Omental fat pad (tissue), 3 donors: ENCODE measurements at regions not wholly inside any gene's neighbourhood (a gene's known extent, or its start where the extent isn't known, plus 50 kb on each side); places are given as distances from the start of the nearest gene placed in this dataset.

Experiments used
- ATAC-seq: fragments of 150-250 bp; one replicate; pipeline ENCODE4 v1.9.1; 2016; ENCODE audit warnings: mild to moderate bottlenecking, moderate library complexity; ENCODE audit not compliant: low FRiP score
- DNase-seq: peaks from one replicate; pipeline ENCODE4 v3.0.0-alpha.2; 2019; ENCODE audit warnings: low spot score
- TF ChIP-seq, protein P1 (sequence below), 3 donors: fragments of 450-650 bp; IDR thresholded peaks; one replicate each; pipeline ENCODE4 v1.5.1; 2016 to 2017; ENCODE audit warnings: antibody characterized with exemption in 3 of 3, mild to moderate bottlenecking in 3 of 3, moderate library complexity in 2 of 3

DNA sequence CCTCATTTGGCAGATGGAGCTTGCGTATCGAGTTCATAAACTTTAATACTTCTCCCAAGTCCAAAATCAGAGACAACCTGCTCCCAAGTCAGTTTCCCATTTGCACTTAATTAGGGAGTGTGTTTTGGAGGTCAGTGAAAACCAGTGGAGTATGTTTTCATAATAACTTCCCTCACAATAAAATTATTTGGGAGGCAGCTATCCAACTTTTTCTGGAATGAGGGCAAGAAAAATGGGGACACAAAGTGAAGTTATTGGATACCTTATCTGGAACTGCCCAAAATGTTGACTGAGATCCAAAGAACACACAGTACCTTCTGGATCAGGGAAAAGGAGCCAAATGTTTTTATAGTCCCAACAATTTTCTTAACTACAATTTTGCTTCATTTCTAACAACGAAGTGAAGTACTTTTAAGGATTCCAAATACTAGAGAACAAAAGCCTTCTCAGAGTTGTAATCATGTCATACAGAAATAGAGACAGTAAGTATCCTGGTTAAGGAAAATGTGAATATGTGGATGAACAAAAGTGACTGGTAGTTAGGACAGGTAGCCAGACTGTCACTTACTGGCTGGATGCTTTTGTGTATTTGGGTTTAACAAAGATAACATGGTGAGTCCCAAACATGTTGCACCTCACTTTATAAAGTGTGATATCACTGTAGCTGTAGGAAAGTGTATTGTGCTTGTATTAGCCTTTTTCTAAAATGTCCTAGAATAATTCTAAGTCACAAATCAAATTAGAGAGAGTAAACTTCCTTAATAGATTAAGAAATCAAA lies 325.0 kb downstream of the HLX start:
- TF ChIP-seq, protein P1, sequence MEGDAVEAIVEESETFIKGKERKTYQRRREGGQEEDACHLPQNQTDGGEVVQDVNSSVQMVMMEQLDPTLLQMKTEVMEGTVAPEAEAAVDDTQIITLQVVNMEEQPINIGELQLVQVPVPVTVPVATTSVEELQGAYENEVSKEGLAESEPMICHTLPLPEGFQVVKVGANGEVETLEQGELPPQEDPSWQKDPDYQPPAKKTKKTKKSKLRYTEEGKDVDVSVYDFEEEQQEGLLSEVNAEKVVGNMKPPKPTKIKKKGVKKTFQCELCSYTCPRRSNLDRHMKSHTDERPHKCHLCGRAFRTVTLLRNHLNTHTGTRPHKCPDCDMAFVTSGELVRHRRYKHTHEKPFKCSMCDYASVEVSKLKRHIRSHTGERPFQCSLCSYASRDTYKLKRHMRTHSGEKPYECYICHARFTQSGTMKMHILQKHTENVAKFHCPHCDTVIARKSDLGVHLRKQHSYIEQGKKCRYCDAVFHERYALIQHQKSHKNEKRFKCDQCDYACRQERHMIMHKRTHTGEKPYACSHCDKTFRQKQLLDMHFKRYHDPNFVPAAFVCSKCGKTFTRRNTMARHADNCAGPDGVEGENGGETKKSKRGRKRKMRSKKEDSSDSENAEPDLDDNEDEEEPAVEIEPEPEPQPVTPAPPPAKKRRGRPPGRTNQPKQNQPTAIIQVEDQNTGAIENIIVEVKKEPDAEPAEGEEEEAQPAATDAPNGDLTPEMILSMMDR (IDR thresholded peaks at IDR 0.05): no peak
- DNase-seq (no peak), ATAC-seq (peak; percentile 19)

DNA sequence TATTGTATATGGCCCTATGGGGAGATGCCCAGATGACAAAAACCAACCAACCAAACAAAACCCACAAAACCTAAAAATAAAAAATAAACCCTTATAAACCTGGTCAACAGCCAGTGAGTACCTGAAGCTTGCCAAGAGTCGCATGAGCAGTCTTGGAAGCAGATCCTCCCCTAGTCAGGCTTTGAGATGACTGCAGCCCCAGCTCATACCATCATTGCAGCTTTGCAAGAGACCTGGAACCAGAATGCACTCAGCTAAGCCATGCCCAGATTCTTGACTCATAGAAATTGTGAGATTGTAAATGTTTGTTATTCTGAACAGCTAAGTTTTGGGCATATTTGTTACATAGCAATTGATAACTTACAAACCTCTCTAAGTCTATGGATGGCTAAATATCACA lies 326.8 kb downstream of the HLX start:
- ATAC-seq (no peak), DNase-seq (no peak)
- TF ChIP-seq, protein P1 (IDR thresholded peaks at IDR 0.05): no peak

DNA sequence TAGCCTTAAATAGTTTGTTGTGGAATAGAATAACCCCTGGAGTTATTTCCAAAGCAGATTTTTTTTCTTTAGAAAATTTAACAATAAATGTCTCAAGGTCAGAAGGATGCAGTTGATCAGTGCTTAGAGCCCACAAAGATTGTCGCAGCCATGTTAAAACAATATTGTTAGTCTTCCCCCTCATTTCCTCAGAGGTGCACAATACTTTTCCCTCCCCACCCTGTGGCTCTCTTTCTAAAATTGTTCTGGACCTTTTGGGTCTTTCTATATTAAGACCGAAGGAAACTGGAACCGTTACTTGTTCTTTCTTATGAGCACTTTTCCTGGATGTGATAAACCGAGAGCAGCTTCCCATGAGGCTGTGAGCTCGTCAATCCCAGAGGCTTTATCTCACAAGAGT lies 333.7 kb downstream of the HLX start:
- DNase-seq (no peak), ATAC-seq (no peak)
- TF ChIP-seq, protein P1 (IDR thresholded peaks at IDR 0.05): no peak

- DNase-seq: no peak
Observed at GRCh38 chr1:221217029-221217428, 337.8 kb downstream of the HLX start.

GRCh38 chr1:221223281-221223680 lies 344.0 kb downstream of the HLX start:
- ATAC-seq: no peak
- TF ChIP-seq, protein P1 (IDR thresholded peaks at IDR 0.05): no peak
- DNase-seq: no peak

More at GRCh38 chr1:221217029-221217428, 337.8 kb downstream of the HLX start:
- TF ChIP-seq, protein P1 (IDR thresholded peaks at IDR 0.05): no peak
- ATAC-seq: no peak

DNA sequence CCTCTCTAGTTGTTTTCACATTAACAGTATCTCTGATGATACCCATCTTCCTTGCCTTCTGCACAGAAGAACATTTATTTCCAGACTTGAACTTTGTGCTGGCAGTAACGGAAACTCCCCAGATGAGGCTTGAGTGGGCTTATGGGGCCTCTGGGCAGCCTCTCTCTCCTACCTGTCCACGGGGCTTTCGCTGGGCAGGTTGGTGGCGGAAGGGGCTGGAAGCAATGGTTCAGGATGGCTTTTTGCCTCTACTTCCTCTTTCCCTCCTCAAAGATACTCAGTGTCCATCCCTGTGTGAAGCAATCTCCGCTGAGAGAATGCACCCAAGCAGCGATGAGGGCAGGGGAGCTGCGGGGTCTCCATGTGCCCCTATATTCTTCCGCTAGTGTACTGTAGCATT lies 348.2 kb downstream of the HLX start:
- ATAC-seq (peak; percentile 48), DNase-seq (no peak)
- TF ChIP-seq, protein P1 (IDR thresholded peaks at IDR 0.05): no peak

DNA sequence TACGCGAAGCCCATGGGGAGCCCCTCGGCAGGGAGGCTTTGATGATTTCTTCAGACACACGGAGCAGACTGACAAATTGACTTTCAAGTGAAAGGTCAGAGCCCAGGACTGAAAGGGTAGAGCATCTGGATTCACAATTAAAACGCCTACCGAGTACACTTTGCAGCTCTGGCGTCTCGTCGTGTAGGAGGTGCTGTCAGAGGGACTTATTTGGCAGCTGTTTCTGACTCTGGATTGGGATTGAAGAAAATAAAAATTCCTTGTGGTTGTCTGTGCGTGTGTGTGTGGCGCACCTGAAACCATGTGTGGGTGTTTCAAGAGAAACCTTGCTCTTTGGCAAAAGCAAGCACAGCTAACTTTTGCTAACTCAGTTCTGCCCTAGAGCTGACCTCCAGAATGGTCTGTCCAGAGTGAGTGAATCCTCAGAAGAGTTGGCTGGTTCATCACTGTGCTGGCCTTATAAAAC lies 348.7 kb downstream of the HLX start:
- TF ChIP-seq, protein P1 (IDR thresholded peaks at IDR 0.05): no peak
- ATAC-seq (peak; percentile 48), DNase-seq (no peak)
